ENCODE measurements at regions not wholly inside any gene's neighbourhood (a gene's known extent, or its start where the extent isn't known, plus 50 kb on each side); places are given as distances from the start of the nearest gene placed in this dataset.

DNA sequence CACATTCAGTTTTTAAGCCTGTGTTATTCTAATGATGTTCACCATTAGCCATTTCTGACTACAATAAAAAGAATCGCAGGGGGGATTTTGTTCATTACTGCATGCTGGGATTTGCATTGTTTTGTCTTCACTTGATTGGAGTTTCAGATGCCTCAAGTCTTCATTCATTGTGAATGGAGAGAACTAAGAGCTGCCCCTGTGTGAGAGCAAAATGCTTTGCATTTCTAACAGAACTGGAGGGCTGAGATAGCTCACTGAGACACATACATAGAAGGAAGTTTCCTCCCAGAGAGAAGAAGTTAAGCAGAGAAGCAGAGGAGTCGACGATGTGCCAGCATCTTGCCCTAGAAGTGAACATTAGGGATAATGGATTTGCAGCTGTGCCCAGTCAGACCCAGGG, 113.5 kb upstream of the GATB start:
- H3K9me3 Mint-ChIP-seq = peaks cover 10 to 15% of the 10 kb centered on the region in 2 experiments
- no peak for TF ChIP-seq CTCF (conservative IDR thresholded peaks at IDR 0.05)
- Histone ChIP-seq H2BK15ac (ENCODE audit: low read depth, low read length) (no peak overlapping the region), H2BK5ac (ENCODE audit: insufficient read length, low read length) (no peak overlapping the region), H3T11ph (ENCODE audit: low read length) (no peak overlapping the region), H3K79me1 (ENCODE audit: insufficient read depth, low read depth, low read length, poor library complexity, severe bottlenecking) (no peaks in the 10 kb centered on the region), H3K9me3 (ENCODE audit: control insufficient read depth, low read depth, low read length) (no peaks in the 10 kb centered on the region), H2AFZ (ENCODE audit: low read length) (no peak overlapping the region), H4K91ac (ENCODE audit: insufficient read length, low read depth, low read length) (no peak overlapping the region), H3K23me2 (ENCODE audit: insufficient read length, low read depth, low read length, poor library complexity, severe bottlenecking) (no peaks in the 10 kb centered on the region), H2BK20ac (ENCODE audit: low read depth, low read length, poor library complexity, severe bottlenecking) (no peak overlapping the region), H3K4ac (ENCODE audit: low read depth, low read length) (no peak overlapping the region), H4K8ac (replicated peaks; ENCODE audit: insufficient read length, low read depth, low read length) (no peak overlapping the region), H4K20me1 (ENCODE audit: control insufficient read depth, insufficient read depth, insufficient read length) (no peaks in the 10 kb centered on the region), H3K9ac (ENCODE audit: extremely low read depth, insufficient read length, low read length) (no peak overlapping the region), H3K18ac (ENCODE audit: insufficient read length, low read depth, low read length) (no peak overlapping the region), H3K79me2 (ENCODE audit: insufficient read depth, low read length) (no peaks in the 10 kb centered on the region), H3K27me3 (ENCODE audit: insufficient read depth, low read length) (no peaks in the 10 kb centered on the region), H3K4me2 (ENCODE audit: insufficient read depth, insufficient read length, low read length) (peak overlapping the region; percentile 32), H3K4me1 (ENCODE audit: insufficient read depth, low read length) (peaks cover 6% of the 10 kb centered on the region; the same call in 1 of the 2 replicates), H2BK120ac (ENCODE audit: low read depth, low read length, poor library complexity, severe bottlenecking) (no peak overlapping the region), H3K27ac (ENCODE audit: insufficient read length, low read depth, low read length) (no peak overlapping the region), H2BK12ac (ENCODE audit: insufficient read length, low read depth, low read length) (no peak overlapping the region), H3K14ac (ENCODE audit: insufficient read depth, low read length) (no peak overlapping the region), H3K23ac (ENCODE audit: insufficient read length, low read depth, low read length) (no peak overlapping the region), H4K5ac (ENCODE audit: insufficient read length, low read depth, low read length) (no peak overlapping the region), H2AK5ac (ENCODE audit: insufficient read length, low read length) (no peak overlapping the region), H3K56ac (ENCODE audit: insufficient read length, low read depth, low read length) (no peak overlapping the region)
- H3K4me1 Mint-ChIP-seq = peaks cover 34 to 38% of the 10 kb centered on the region in 2 experiments
- no CpG with 5 or more reads among the region's 3 CpGs for WGBS (ENCODE audit: extremely low coverage, insufficient read length, low lambda C conversion rate)
- no peak for DNase-seq
- H3K27ac Mint-ChIP-seq = peak overlapping the region; percentile 34 to 92 (median 91)
- H3K27me3 Mint-ChIP-seq (ENCODE audit: low read depth) = peaks cover 3% of the 10 kb centered on the region; the same call in 1 of the 2 replicates
- peak overlapping the region in 1 of 2 experiments; percentile 1; a peak in 1 of 5 replicates for H3K4me3 Mint-ChIP-seq
- peaks cover 10 to 22% (median 15%) of the 10 kb centered on the region in 3 experiments for H3K36me3 Mint-ChIP-seq (ENCODE audit: insufficient read depth in 1 of 3, low read depth in 3 of 3)
